Naive B cell (primary cell): ENCODE measurements at regions not wholly inside any gene's neighbourhood (a gene's known extent, or its start where the extent isn't known, plus 50 kb on each side); places are given as distances from the start of the nearest gene placed in this dataset.
A peak's percentile ranks its signal among the peaks of the same experiment; 100 is the strongest.

Source experiments
- ATAC-seq, 2 donors: fragments of 150-1000 bp; cut with Tn5 transposase; 2 replicates each; pipeline ENCODE4 v1.10.0; 2021; ENCODE audit warnings: low read depth in 2 of 2, mild to moderate bottlenecking in 2 of 2, moderate library complexity in 2 of 2
- DNase-seq: peaks from one replicate; pipeline ENCODE4 v3.0.0; 2022
- H3K27ac Mint-ChIP-seq, 6 donors: one replicate each; pipeline ENCODE4 v1.8.0; 2020 to 2022; ENCODE audit warnings: mild to moderate bottlenecking in 6 of 6, mixed read lengths in 6 of 6, moderate library complexity in 5 of 6, inconsistent platforms in 2 of 6
- H3K27me3 Mint-ChIP-seq, 3 donors: one replicate each; pipeline ENCODE4 v1.8.0; 2021 to 2022; ENCODE audit warnings: mixed read lengths in 3 of 3, mild to moderate bottlenecking in 1 of 3
- H3K36me3 Mint-ChIP-seq, 2 donors: one replicate each; pipeline ENCODE4 v1.8.0; 2020 to 2022; ENCODE audit warnings: mixed read lengths in 2 of 2, inconsistent platforms in 1 of 2, mild to moderate bottlenecking in 1 of 2
- H3K4me1 Mint-ChIP-seq, 3 donors: one replicate each; pipeline ENCODE4 v1.8.0; 2020 to 2022; ENCODE audit warnings: mixed read lengths in 3 of 3, inconsistent platforms in 1 of 3, mild to moderate bottlenecking in 1 of 3, moderate library complexity in 1 of 3
- H3K4me3 Mint-ChIP-seq, 8 donors: one replicate each; pipeline ENCODE4 v1.8.0; 2020 to 2022; ENCODE audit warnings: mild to moderate bottlenecking in 8 of 8, mixed read lengths in 8 of 8, moderate library complexity in 8 of 8, inconsistent platforms in 2 of 8
- H3K9me3 Mint-ChIP-seq, 7 donors: one replicate each; pipeline ENCODE4 v1.8.0; 2020 to 2022; ENCODE audit warnings: mixed read lengths in 7 of 7, mild to moderate bottlenecking in 5 of 7, inconsistent platforms in 2 of 7, moderate library complexity in 1 of 7

DNA sequence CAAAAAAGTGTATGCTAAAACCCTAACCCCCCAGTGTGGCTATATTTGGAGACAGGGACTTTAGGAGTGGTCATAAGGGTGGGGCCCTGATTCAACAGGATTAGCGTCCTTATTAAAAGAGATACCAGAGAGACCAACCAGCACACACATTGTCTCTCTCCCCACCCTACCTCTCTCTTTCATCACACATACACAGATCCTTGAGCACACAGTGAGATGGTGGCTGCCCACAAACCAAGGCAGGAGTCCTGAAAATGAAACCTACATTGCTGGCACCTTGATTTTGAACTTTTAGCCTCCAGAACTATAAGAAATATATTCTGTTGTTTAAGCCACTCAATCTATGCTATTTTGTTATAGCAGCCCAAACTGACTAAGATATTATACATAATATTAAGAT is 224.2 kb downstream of the KDR start:
- Mint-ChIP-seq H3K27ac (no peak overlapping the region), H3K4me3 (no peak overlapping the region), H3K4me1 (no peaks in the 10 kb centered on the region), H3K27me3 (peaks cover 0 to 7% (median 0%) of the 10 kb centered on the region in 3 donors), H3K9me3 (peaks cover 0 to 10% (median 3%) of the 10 kb centered on the region in 7 donors), H3K36me3 (no peaks in the 10 kb centered on the region)
- DNase-seq (no peak), ATAC-seq (no peak)

- peaks cover 0 to 7% (median 4%) of the 10 kb centered on the region in 3 donors for H3K27me3 Mint-ChIP-seq
- peaks cover 0 to 7% (median 0%) of the 10 kb centered on the region in 7 donors for H3K9me3 Mint-ChIP-seq
- no peak overlapping the region for H3K4me3 Mint-ChIP-seq
- ATAC-seq (no peak), DNase-seq (no peak)
- H3K4me1 Mint-ChIP-seq, result no peaks in the 10 kb centered on the region
- no peaks in the 10 kb centered on the region for H3K36me3 Mint-ChIP-seq
- H3K27ac Mint-ChIP-seq, result no peak overlapping the region
Measured at GRCh38 chr4:54898656-54899340, 226.6 kb downstream of the KDR start.

DNA sequence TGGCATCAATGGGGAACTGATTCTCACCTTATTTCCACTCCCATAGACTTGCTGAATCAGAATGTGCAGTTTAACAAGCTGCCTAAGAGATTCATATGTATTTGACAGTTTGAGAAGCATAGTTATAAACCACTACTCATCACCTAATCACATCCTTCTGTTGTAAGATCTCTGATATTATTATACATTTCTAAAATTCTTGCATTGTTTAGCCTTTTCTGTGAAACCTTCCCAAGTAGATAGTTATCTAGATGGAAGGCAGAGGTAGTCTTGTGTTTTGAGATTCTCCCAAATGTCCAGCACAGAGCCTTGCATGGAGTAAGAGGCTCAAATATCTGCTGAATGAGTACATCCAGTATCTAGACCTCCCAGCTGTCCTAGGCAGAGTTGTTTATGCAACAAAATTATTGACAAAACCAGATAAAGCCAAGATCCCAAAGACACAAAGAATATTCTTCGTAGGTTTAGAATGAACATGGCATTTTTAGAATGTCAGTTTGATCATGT is 227.3 kb downstream of the KDR start:
- Mint-ChIP-seq H3K27me3 (peaks cover 0 to 8% (median 7%) of the 10 kb centered on the region in 3 donors), H3K4me1 (no peaks in the 10 kb centered on the region), H3K4me3 (no peak overlapping the region), H3K9me3 (peaks cover 0 to 7% (median 0%) of the 10 kb centered on the region in 7 donors), H3K27ac (no peak overlapping the region), H3K36me3 (no peaks in the 10 kb centered on the region)
- DNase-seq (no peak), ATAC-seq (no peak)

GRCh38 chr4:54897590-54897989 is 227.8 kb downstream of the KDR start:
- Mint-ChIP-seq H3K4me3 (no peak overlapping the region), H3K27ac (no peak overlapping the region), H3K4me1 (no peaks in the 10 kb centered on the region), H3K9me3 (peaks cover 0 to 7% (median 0%) of the 10 kb centered on the region in 7 donors), H3K27me3 (peaks cover 0 to 8% (median 7%) of the 10 kb centered on the region in 3 donors), H3K36me3 (no peaks in the 10 kb centered on the region)
- ATAC-seq, result no peak
- DNase-seq, result no peak

GRCh38 chr4:54882616-54883015 is 224.9 kb downstream of the KIT start:
- Mint-ChIP-seq H3K4me3 (no peak overlapping the region), H3K27ac (no peak overlapping the region), H3K9me3 (no peaks in the 10 kb centered on the region), H3K4me1 (no peaks in the 10 kb centered on the region), H3K36me3 (no peaks in the 10 kb centered on the region), H3K27me3 (no peaks in the 10 kb centered on the region)
- DNase-seq, result no peak
- no peak for ATAC-seq

DNA sequence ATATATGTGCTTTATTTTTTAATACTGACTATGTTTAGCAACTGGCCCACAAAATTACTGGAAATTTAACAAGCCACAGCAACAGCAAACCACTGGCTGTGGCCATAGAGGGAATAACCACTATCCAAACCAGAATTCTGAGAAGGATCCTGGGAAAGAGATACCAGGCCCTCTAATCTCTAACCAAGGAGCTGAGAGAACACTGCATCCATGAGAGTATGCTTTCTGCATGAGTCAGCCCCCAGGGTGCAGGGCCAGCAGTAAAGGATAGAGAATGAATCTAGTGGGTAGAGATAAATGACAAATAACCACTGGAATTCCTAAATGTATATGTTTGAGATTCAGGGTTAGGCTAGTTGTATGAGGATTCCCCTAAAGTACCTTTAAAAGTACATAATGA is 221.8 kb downstream of the KIT start:
- Mint-ChIP-seq H3K4me1 (no peaks in the 10 kb centered on the region), H3K4me3 (no peak overlapping the region), H3K9me3 (peaks cover 0 to 2% (median 0%) of the 10 kb centered on the region in 7 donors), H3K36me3 (no peaks in the 10 kb centered on the region), H3K27ac (no peak overlapping the region), H3K27me3 (peaks cover 0 to 5% (median 0%) of the 10 kb centered on the region in 3 donors)
- ATAC-seq, result no peak
- DNase-seq, result no peak

DNA sequence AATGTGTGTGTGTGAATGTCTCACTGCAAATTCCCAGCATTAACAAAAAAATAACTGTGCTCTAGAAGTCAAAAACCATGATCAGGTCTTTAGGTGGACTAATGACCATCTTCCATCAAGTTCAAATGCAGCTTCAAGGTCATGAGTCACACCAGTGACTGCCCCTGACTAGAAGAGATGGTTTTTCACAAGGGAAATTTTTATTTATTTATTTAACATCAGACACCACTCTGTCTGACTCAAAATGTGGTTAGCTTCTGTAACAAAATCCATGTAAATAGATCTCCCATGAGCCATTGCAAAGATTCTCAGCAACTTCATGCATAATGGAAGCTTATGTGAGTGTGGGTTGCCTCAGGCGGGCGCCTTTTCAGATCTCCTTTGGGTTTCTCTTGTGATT is 219.2 kb downstream of the KIT start:
- no peaks in the 10 kb centered on the region for H3K36me3 Mint-ChIP-seq
- peaks cover 0 to 5% (median 0%) of the 10 kb centered on the region in 3 donors for H3K27me3 Mint-ChIP-seq
- ATAC-seq, result no peak
- DNase-seq, result no peak
- no peaks in the 10 kb centered on the region for H3K4me1 Mint-ChIP-seq
- peaks cover 0 to 2% (median 0%) of the 10 kb centered on the region in 7 donors for H3K9me3 Mint-ChIP-seq
- no peak overlapping the region for H3K27ac Mint-ChIP-seq
- H3K4me3 Mint-ChIP-seq, result no peak overlapping the region

- no peaks in the 10 kb centered on the region for H3K4me1 Mint-ChIP-seq
- DNase-seq, result no peak
- H3K27ac Mint-ChIP-seq, result no peak overlapping the region
- H3K9me3 Mint-ChIP-seq, result peaks cover 0 to 2% (median 0%) of the 10 kb centered on the region in 7 donors
- H3K36me3 Mint-ChIP-seq, result no peaks in the 10 kb centered on the region
- no peak for ATAC-seq
- H3K4me3 Mint-ChIP-seq, result no peak overlapping the region
- H3K27me3 Mint-ChIP-seq, result peaks cover 0 to 8% (median 5%) of the 10 kb centered on the region in 3 donors
Measured at GRCh38 chr4:54872261-54872660, 214.5 kb downstream of the KIT start.

DNA sequence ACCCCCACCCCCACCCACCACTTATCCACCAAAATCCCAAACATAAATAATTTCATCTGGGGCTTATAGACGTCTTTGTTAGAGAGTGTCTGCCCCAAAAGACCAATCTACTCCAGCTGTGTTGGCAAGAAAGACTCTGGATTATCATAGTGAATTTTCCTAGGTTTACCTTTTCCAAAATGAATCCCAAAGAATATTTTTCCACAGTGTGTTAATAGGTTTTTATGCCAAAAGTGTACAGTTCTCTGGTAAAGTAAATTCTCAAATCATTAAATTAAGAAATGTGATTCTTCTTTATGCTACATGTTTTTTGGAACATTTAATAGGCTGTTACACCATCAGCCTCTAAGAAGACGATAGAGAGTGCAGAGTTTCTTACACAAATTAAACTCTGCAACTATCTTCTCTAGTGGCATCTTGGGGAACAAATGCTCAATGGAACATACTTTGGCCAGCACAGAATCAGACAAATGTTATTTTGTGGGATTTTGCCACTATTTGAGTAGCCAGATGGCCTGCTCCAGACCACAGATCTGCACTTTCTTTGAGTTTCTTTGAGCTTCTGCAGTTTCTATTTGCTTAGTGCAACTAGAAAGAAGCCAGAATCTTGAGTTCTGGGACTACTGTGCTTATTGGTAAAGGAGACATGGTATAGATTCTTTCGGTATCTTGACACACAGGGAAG is 206.0 kb downstream of the KIT start:
- Mint-ChIP-seq H3K27me3 (peaks cover 0 to 6% (median 4%) of the 10 kb centered on the region in 3 donors), H3K27ac (no peak overlapping the region), H3K36me3 (no peaks in the 10 kb centered on the region), H3K9me3 (no peaks in the 10 kb centered on the region), H3K4me1 (no peaks in the 10 kb centered on the region), H3K4me3 (no peak overlapping the region)
- DNase-seq (no peak), ATAC-seq (no peak)

DNA sequence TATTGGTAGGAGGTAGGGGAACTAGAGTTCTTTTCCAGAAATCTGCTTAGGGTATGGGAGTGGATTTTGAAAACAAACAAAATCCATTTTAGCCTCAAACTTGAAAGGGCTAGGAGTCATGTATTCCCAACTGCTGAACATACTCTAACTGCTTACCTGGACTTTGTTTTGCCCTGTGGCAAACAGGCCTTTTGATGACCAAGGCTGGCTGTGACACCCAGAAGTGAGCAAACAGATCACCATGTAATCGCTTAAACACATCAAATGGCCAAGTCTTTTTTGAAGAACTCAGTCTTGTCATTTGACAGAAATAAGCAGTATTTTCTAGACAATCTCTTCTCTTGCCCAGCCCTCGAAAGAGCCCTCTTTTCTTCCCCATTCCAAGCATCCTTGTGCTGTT is 203.4 kb downstream of the KIT start:
- no peak for DNase-seq
- H3K4me3 Mint-ChIP-seq, result no peak overlapping the region
- ATAC-seq, result no peak
- H3K9me3 Mint-ChIP-seq, result no peaks in the 10 kb centered on the region
- no peaks in the 10 kb centered on the region for H3K4me1 Mint-ChIP-seq
- no peak overlapping the region for H3K27ac Mint-ChIP-seq
- H3K27me3 Mint-ChIP-seq, result peaks cover 0 to 6% (median 4%) of the 10 kb centered on the region in 3 donors
- H3K36me3 Mint-ChIP-seq, result no peaks in the 10 kb centered on the region

DNA sequence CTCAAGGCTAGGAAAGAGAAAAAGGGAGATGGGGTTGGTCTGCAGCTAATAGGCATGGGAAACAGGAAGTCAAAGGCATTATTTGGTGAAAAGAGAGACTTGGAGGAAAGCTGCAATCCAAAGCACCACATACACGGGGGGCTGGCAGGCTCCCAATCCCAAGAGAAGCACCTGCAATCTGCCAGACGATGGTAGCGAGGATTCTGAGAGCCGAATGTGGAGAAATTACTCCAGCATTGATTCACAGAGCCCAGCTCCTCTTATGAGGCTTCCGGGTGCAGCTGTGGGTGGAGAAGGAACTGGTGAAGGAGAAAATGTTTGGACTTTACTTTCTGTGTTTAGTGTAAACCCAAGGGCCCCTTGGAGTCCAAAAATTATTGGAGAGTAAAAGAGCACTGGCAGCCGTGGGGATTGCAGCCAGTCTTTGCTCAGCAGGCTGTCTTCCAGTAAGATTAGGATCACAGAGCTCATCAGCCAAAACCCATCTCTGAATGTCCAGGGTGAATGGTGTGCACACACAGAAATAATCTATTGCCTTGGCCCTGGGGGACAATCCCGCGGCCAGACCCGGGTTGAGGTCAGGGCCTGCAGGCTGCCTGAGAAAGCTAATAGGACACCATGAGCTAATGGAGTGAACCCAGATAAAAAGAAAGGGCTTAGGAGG is 197.6 kb downstream of the KIT start:
- DNase-seq (no peak), ATAC-seq (no peak)
- Mint-ChIP-seq H3K4me1 (no peaks in the 10 kb centered on the region), H3K36me3 (no peaks in the 10 kb centered on the region), H3K27me3 (peaks cover 0 to 6% (median 0%) of the 10 kb centered on the region in 3 donors), H3K27ac (no peak overlapping the region), H3K9me3 (no peaks in the 10 kb centered on the region), H3K4me3 (no peak overlapping the region)

GRCh38 chr4:54852602-54853001 is 194.8 kb downstream of the KIT start:
- Mint-ChIP-seq H3K27ac (no peak overlapping the region), H3K27me3 (no peaks in the 10 kb centered on the region), H3K4me3 (no peak overlapping the region), H3K4me1 (no peaks in the 10 kb centered on the region), H3K9me3 (no peaks in the 10 kb centered on the region), H3K36me3 (no peaks in the 10 kb centered on the region)
- no peak for DNase-seq
- no peak for ATAC-seq

GRCh38 chr4:54852054-54852453 is 194.3 kb downstream of the KIT start:
- H3K4me3 Mint-ChIP-seq, result no peak overlapping the region
- H3K9me3 Mint-ChIP-seq, result no peaks in the 10 kb centered on the region
- H3K36me3 Mint-ChIP-seq, result no peaks in the 10 kb centered on the region
- no peak for DNase-seq
- H3K27ac Mint-ChIP-seq, result no peak overlapping the region
- no peaks in the 10 kb centered on the region for H3K4me1 Mint-ChIP-seq
- no peak for ATAC-seq
- H3K27me3 Mint-ChIP-seq, result no peaks in the 10 kb centered on the region

DNA sequence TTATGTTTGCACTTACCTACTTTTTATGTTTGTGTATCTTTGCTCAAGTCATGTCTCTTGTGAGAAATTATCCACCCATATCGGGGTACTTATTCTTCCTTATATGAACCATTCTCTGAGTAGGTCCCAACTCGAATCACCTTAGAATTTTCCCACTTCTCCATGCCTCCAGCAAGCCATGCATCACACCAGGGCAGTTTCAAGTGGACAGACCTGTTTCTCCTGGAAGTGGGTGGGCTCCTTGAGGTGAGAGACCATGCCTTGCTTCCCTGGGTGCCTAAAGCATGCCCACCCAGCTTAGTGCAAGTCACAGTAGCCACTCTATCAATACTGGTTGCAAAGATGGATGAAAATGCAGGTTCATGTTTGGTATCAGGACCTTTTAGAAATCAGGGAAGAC is 187.2 kb downstream of the KIT start:
- Mint-ChIP-seq H3K36me3 (no peaks in the 10 kb centered on the region), H3K27ac (peak overlapping the region in 1 of 6 donors; percentile 43), H3K27me3 (peaks cover 0 to 5% (median 0%) of the 10 kb centered on the region in 3 donors), H3K9me3 (no peaks in the 10 kb centered on the region), H3K4me3 (no peak overlapping the region), H3K4me1 (no peaks in the 10 kb centered on the region)
- DNase-seq (no peak), ATAC-seq (no peak)
